ENCODE measurements at regions not wholly inside any gene's neighbourhood (a gene's known extent, or its start where the extent isn't known, plus 50 kb on each side); places are given as distances from the start of the nearest gene placed in this dataset.

DNA sequence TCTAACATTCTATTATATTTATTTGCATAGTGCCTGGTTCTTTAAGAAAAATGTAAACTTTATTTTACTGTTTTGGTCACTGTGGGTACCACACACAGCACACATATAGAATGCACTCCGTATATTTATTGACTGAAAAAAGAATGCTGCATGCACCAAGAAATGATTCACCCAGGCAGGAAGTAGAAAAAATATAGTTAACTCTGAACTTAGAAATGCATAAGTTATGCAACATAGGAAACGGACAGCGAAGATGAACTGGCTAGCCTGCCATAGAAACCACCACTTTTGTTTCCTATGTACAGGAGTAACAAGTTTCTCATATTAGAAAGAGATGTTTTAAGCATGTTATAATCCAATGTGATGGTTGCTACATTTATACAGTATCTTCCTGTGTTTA, 635.8 kb downstream of the DSC3 start:
- H3K4me3 ChIP-seq (ENCODE audit: low read depth, low read length) = no peak overlapping the region
- no peak for TF ChIP-seq CTCF (IDR thresholded peaks at IDR 0.05; ENCODE audit: low read depth, low read length)
- DNase-seq (ENCODE audit: low read depth, low spot score) = no peak
- CTCF ChIA-PET = no interaction called here
- POLR2A ChIA-PET = no interaction called here
- no peak overlapping the region for H3K27ac ChIP-seq (ENCODE audit: low read depth, low read length)
- no peaks in the 10 kb centered on the region for H3K27me3 ChIP-seq (ENCODE audit: control insufficient read depth, insufficient read depth, low read length)
- peaks cover 4% of the 10 kb centered on the region for H3K9me3 ChIP-seq (ENCODE audit: control insufficient read depth, insufficient read depth, low read length)

DNA sequence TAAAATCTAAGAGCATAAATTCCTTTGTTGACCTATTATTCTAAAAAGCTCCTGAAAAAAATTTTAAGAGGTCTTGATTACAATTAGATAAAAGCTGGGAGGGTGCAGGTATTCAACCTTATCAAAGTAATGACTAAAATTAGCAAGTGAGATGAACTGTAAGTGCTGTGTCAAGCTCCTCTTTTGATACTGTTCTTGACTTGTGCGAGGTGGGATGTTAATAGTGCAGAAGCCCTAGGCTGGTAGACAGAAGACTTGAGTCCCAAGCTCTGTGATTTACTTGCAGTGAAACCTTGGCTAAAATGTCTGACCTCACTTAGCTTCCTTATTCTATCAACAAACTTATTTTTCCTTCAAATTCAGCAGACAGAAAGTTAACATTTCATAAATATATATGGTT, 637.5 kb downstream of the DSC3 start:
- H3K4me3 ChIP-seq (ENCODE audit: low read depth, low read length) = no peak overlapping the region
- no peak overlapping the region for H3K27ac ChIP-seq (ENCODE audit: low read depth, low read length)
- DNase-seq (ENCODE audit: low read depth, low spot score) = no peak
- H3K9me3 ChIP-seq (ENCODE audit: control insufficient read depth, insufficient read depth, low read length) = peaks cover 2% of the 10 kb centered on the region; the same call in 1 of the 2 replicates
- H3K27me3 ChIP-seq (ENCODE audit: control insufficient read depth, insufficient read depth, low read length) = no peaks in the 10 kb centered on the region
- CTCF ChIA-PET = no interaction called here
- TF ChIP-seq CTCF (IDR thresholded peaks at IDR 0.05; ENCODE audit: low read depth, low read length) = no peak
- POLR2A ChIA-PET = no interaction called here

DNA sequence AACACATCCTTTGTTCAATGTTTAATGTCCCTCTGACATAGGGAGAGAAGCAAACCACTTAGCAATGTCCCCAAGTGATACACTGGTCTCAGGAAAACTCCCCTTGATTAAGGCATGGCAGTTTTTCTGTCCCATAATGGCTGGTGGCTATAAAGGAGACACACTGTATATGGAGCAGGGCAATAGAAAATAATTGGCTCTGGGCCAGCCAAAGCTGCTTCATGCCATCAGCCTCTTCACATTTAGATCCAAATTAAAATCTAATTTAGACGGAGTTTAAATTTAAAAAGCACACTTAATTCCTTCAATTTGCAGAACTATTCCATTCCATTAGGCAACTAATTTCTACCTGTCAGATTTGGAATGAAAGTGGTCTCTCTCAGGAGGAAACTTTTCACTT, 638.1 kb downstream of the DSC3 start:
- H3K27me3 ChIP-seq (ENCODE audit: control insufficient read depth, insufficient read depth, low read length) = no peaks in the 10 kb centered on the region
- POLR2A ChIA-PET = no interaction called here
- DNase-seq (ENCODE audit: low read depth, low spot score) = no peak
- no peak overlapping the region for H3K4me3 ChIP-seq (ENCODE audit: low read depth, low read length)
- peaks cover 2% of the 10 kb centered on the region; the same call in 1 of the 2 replicates for H3K9me3 ChIP-seq (ENCODE audit: control insufficient read depth, insufficient read depth, low read length)
- CTCF ChIA-PET = no interaction called here
- no peak for TF ChIP-seq CTCF (IDR thresholded peaks at IDR 0.05; ENCODE audit: low read depth, low read length)
- no peak overlapping the region for H3K27ac ChIP-seq (ENCODE audit: low read depth, low read length)

GRCh38 chr18:30403278-30403677, 639.3 kb downstream of the DSC3 start:
- ChIA-PET POLR2A (no interaction called here), CTCF (no interaction called here)
- Histone ChIP-seq H3K4me3 (ENCODE audit: low read depth, low read length) (no peak overlapping the region), H3K9me3 (ENCODE audit: control insufficient read depth, insufficient read depth, low read length) (peaks cover 2% of the 10 kb centered on the region; the same call in 1 of the 2 replicates), H3K27ac (ENCODE audit: low read depth, low read length) (no peak overlapping the region), H3K27me3 (ENCODE audit: control insufficient read depth, insufficient read depth, low read length) (no peaks in the 10 kb centered on the region)
- TF ChIP-seq CTCF (IDR thresholded peaks at IDR 0.05; ENCODE audit: low read depth, low read length) = no peak
- no peak for DNase-seq (ENCODE audit: low read depth, low spot score)

GRCh38 chr18:30387401-30387800, 655.1 kb downstream of the DSC3 start:
- ChIA-PET POLR2A (no interaction called here), CTCF (no interaction called here)
- Histone ChIP-seq H3K9me3 (ENCODE audit: control insufficient read depth, insufficient read depth, low read length) (peaks cover 24% of the 10 kb centered on the region), H3K27ac (ENCODE audit: low read depth, low read length) (no peak overlapping the region), H3K27me3 (ENCODE audit: control insufficient read depth, insufficient read depth, low read length) (no peaks in the 10 kb centered on the region), H3K4me3 (ENCODE audit: low read depth, low read length) (no peak overlapping the region)
- no peak for DNase-seq (ENCODE audit: low read depth, low spot score)
- TF ChIP-seq CTCF (IDR thresholded peaks at IDR 0.05; ENCODE audit: low read depth, low read length) = no peak

Data from AG04450 (cell line).